HEK293T (cell line): ENCODE measurements at regions not wholly inside any gene's neighbourhood (a gene's known extent, or its start where the extent isn't known, plus 50 kb on each side); places are given as distances from the start of the nearest gene placed in this dataset.
"Not testable (repeated sequence)": the region's sequence is repeated elsewhere in the genome, so short reads cannot be mapped to it uniquely, and the experiment has no call there.

Source experiments
- CTCF ChIA-PET: fragments of 350-600 bp; formaldehyde crosslinking; extraction: SDS; loops from one replicate; lab custom pipeline; 2021; ENCODE audit warnings: antibody characterized with exemption, inconsistent platforms; lab: Yijun Ruan, JAX
- POLR2A ChIA-PET: fragments of 350-600 bp; formaldehyde crosslinking; extraction: SDS; loops from one replicate; lab custom pipeline; 2020; ENCODE audit warnings: antibody characterized with exemption, inconsistent platforms; lab: Yijun Ruan, JAX
- DNase-seq: peaks from one replicate; pipeline ENCODE4 v3.0.0; 2012; ENCODE audit warnings: mixed read lengths; ENCODE audit errors: extremely low spot score
- ARNT ChIP-seq: fragments of 450-650 bp; IDR thresholded peaks from 2 replicates; pipeline ENCODE4 v1.6.1; 2017; ENCODE audit warnings: mild to moderate bottlenecking
- BHLHE40 ChIP-seq: fragments of 450-650 bp; IDR thresholded peaks from 2 replicates; pipeline ENCODE4 v1.6.1; 2016; ENCODE audit warnings: mild to moderate bottlenecking, moderate library complexity, borderline replicate concordance
- CTBP1 ChIP-seq: fragments of 450-650 bp; IDR thresholded peaks from 2 replicates; pipeline ENCODE4 v1.6.1; 2016; ENCODE audit warnings: borderline replicate concordance
- ELF4 ChIP-seq: fragments of 450-650 bp; IDR thresholded peaks from 2 replicates; pipeline ENCODE4 v1.6.1; 2017; ENCODE audit warnings: antibody characterized with exemption
- FOXA1 ChIP-seq: fragments of 450-650 bp; IDR thresholded peaks from 2 replicates; pipeline ENCODE4 v1.6.1; 2016; ENCODE audit warnings: mild to moderate bottlenecking
- FOXK2 ChIP-seq: fragments of 450-650 bp; IDR thresholded peaks from 2 replicates; pipeline ENCODE4 v1.6.1; 2016; ENCODE audit warnings: mild to moderate bottlenecking
- FOXM1 ChIP-seq: fragments of 450-650 bp; IDR thresholded peaks from 2 replicates; pipeline ENCODE4 v1.6.1; 2017; ENCODE audit warnings: mild to moderate bottlenecking, borderline replicate concordance
- HDGF ChIP-seq: fragments of 450-650 bp; IDR thresholded peaks from 2 replicates; pipeline ENCODE4 v1.6.1; 2017; ENCODE audit warnings: antibody characterized with exemption, borderline replicate concordance
- L3MBTL2 ChIP-seq: fragments of 450-650 bp; conservative IDR thresholded peaks from 2 replicates; pipeline ENCODE4 v1.6.1; 2016; ENCODE audit warnings: mild to moderate bottlenecking
- LEF1 ChIP-seq: fragments of 450-650 bp; IDR thresholded peaks from 2 replicates; pipeline ENCODE4 v1.6.1; 2017; ENCODE audit warnings: mild to moderate bottlenecking, borderline replicate concordance
- NFRKB ChIP-seq: fragments of 450-650 bp; IDR thresholded peaks from 2 replicates; pipeline ENCODE4 v1.6.1; 2016; ENCODE audit warnings: mild to moderate bottlenecking, moderate library complexity
- SP1 ChIP-seq: fragments of 450-650 bp; IDR thresholded peaks from 2 replicates; pipeline ENCODE4 v1.6.1; 2017
- SUZ12 ChIP-seq: fragments of 450-650 bp; IDR thresholded peaks from 2 replicates; pipeline ENCODE4 v1.6.1; 2016; ENCODE audit warnings: mild to moderate bottlenecking
- TARDBP ChIP-seq: fragments of 450-650 bp; IDR thresholded peaks from 2 replicates; pipeline ENCODE4 v1.6.1; 2016
- ZNF384 ChIP-seq: fragments of 450-650 bp; IDR thresholded peaks from 2 replicates; pipeline ENCODE4 v1.6.1; 2016
- TF ChIP-seq, protein P1 (sequence below): fragments of 450-650 bp; IDR thresholded peaks from 2 replicates; pipeline ENCODE4 v1.6.1; 2016

DNA sequence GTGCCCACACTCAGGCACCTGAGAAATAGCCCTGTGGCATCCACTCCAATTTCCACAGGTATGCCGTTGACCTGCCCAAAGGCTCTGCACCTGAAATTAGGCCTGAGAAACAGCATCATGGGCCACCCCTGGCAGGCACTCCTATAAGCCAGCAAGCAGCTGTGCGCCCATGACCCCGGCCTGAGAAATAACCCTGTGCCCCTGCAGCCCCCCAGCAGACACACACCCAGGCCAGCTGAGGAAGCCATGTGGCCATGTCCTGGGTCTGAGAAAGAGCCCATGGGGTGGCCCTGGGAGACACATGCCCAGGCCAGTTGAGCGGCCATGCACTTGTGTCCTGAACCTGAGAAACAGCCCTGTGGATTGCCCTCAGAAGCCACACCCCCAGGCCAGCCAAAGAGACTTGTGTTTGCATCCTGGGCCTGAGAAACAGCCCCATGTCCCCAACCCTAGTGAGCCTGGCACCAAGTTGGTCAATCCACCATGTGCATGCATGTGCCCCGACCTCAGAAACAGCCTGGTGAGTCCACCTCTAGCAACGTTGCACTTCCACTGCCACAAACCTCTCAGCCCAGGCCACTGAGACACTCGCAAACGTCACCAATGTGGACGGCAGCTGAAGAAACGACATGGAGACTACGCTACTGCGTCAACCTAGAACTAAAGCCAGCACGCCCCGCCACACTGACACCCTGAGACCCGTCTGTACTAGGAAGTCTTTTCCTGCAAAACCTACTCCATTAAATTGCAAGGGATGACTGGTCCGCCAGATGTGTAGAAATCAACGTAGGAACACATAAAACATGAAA, 411.9 kb downstream of the TMEM121 start:
- POLR2A ChIA-PET, result no interaction called here
- no peak for DNase-seq
- TF ChIP-seq FOXM1, result no peak
- no peak for TF ChIP-seq TARDBP
- TF ChIP-seq SP1, result no peak
- no peak for TF ChIP-seq ELF4
- no peak for TF ChIP-seq L3MBTL2
- TF ChIP-seq NFRKB, result no peak
- TF ChIP-seq CTBP1, result no peak
- TF ChIP-seq LEF1, result no peak
- no peak for TF ChIP-seq FOXA1
- TF ChIP-seq, protein P1, sequence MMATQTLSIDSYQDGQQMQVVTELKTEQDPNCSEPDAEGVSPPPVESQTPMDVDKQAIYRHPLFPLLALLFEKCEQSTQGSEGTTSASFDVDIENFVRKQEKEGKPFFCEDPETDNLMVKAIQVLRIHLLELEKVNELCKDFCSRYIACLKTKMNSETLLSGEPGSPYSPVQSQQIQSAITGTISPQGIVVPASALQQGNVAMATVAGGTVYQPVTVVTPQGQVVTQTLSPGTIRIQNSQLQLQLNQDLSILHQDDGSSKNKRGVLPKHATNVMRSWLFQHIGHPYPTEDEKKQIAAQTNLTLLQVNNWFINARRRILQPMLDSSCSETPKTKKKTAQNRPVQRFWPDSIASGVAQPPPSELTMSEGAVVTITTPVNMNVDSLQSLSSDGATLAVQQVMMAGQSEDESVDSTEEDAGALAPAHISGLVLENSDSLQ, result no peak
- no peak for TF ChIP-seq ARNT
- TF ChIP-seq ZNF384, result no peak
- TF ChIP-seq SUZ12, result no peak
- no peak for TF ChIP-seq FOXK2
- TF ChIP-seq BHLHE40, result no peak
- TF ChIP-seq HDGF, result no peak
- CTCF ChIA-PET, result no interaction called here

DNA sequence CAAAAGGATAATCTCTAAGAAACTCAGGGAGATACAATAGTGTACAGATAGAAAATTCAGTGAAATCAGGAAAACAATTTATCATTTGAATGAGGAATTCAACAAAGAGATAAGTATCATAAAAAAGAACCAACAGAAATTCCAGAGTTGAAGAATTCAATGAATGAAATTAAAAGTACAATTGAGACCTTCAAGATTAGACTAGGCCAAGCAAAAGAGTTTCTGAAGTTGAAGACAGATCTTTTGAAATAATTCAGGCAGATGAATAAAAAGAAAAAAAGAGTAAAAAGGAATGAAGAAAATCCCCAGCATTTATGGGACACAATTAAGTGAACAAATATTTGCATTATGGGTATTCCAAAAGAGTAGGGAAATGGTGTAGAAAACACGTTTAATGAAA, 412.6 kb downstream of the TMEM121 start:
- DNase-seq, result no peak
- CTCF ChIA-PET, result no interaction called here
- POLR2A ChIA-PET, result no interaction called here
- TF ChIP-seq SP1 (no peak), BHLHE40 (no peak), TARDBP (no peak), ZNF384 (no peak), LEF1 (no peak), ELF4 (no peak), FOXA1 (no peak), NFRKB (no peak), L3MBTL2 (no peak), HDGF (no peak), FOXM1 (no peak), FOXK2 (no peak), CTBP1 (no peak), SUZ12 (no peak), ARNT (no peak)
- TF ChIP-seq, protein P1, result no peak

DNA sequence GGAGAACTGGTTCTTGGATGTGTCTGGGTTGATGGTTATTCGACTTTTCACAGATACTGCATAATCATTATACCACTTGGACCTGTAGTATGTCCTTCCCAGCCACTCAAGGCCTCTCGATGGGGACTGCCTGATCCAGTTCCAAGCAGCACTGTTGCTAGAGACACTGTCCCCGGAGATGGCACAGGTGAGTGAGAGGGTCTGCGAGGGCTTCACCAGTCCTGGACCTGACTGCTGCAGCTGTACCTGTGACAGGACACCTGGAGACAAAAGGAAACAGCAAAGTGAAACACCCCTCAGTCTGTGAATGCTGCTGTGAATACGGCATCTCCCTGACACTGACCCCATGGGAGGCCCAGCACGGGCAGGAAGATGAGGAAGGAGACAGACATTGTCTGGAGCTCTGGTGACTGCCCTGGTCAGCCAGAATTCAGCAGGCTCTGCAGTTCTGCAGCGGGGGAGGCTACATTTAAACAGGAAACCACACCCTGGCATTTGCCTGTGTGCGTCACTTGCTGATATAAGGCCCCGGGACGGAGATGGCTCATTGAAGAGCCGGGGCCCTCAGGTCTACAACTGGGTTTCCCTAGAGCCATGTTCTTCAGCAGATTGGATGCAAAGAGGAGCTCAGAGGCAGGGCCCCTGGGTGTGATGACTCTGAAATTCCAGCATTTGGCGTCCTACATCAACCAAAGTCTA, 413.6 kb downstream of the TMEM121 start:
- ChIA-PET POLR2A (no interaction called here), CTCF (no interaction called here)
- TF ChIP-seq LEF1 (no peak), NFRKB (no peak), HDGF (no peak), ARNT (no peak)
- DNase-seq, result no peak

DNA sequence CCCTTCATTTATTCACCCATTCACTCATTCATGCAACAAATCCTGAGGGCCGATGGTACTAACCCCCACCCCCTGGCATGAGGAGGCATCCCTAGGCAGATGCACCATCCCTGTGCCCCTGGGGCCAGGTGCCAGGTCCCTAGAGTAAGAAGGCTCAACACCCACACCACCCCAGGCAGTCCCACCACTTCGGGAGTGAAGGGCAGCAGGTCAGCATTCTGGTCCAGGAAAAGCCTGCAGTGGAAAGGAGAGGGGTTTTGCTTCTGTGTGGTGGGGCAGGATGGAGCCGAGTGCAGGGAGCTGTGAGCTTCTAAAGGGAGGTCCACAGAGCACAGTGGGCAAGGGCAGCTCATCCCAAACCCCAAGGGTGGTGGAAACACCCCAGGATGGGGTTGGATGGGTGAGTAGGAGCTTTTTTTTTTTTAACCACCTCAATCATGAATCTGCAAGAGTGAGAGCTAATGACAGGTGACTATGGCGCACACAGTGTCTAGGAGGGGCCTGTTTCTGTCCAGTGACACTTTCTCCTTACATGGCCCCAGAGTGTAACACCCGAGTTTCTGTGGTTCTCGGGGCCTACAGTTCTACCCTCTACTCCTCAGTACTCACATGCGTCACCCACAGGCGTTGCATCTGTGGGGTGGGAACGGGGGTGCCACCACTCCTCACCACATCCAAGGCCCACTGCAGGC, 414.3 kb downstream of the TMEM121 start:
- DNase-seq, result no peak
- ChIA-PET POLR2A (no interaction called here), CTCF (no interaction called here)
- TF ChIP-seq NFRKB, result no peak
- no peak for TF ChIP-seq FOXM1
- no peak for TF ChIP-seq LEF1
- no peak for TF ChIP-seq L3MBTL2
- no peak for TF ChIP-seq SUZ12
- no peak for TF ChIP-seq ZNF384
- no peak for TF ChIP-seq TARDBP
- no peak for TF ChIP-seq SP1
- TF ChIP-seq ARNT, result no peak
- TF ChIP-seq ELF4, result no peak
- TF ChIP-seq, protein P1, result no peak

DNA sequence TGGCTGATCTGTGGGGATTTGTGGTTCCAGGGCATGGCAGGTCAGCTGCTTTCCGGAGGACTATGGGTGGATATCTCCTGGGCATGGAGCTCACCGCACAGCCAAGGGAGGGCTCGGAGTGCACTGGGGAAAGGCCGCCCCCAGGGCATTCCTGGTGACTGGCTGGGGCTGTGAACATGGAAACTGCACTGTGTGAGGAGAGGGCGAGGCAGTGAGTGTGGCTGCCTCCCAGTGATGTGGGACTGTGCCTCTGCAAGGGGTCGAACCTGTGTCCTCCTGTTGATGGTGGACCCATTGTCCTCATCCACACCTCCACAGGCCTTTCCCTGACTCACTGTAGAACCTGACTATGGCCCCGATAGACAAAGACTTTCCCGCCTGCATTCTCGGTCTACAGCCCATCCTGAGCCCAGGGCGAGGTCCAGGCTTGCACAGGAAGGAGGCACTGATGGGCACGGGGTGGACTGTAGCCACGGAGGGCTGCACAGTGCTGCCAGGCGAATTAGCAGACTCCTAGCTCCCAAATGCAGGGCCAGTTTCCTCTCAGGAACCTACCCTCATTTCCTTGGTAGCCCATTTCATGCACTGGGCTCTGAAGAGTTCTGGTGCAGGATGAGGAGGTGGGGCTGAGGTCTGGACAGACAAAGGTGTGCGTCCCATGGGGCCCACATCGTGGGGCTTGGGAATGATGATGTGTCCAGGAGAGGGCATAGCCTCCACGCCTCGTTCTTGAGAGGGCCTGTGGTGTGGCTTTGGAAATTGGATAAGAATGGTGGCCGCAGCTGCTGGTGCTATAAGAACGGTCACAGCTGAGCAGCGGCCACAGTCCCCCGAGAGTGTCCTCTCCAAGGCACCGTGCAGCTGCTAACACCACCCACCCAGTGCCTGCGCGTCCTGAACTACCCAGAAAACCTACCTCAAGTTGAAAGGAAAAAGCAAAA, 415.1 kb downstream of the TMEM121 start:
- CTCF ChIA-PET, result no interaction called here
- TF ChIP-seq TARDBP (no peak), FOXK2 (no peak), L3MBTL2 (no peak), CTBP1 (no peak), BHLHE40 (no peak), ZNF384 (no peak), LEF1 (no peak), NFRKB (no peak), HDGF (no peak), SP1 (no peak), SUZ12 (no peak), ARNT (no peak), FOXA1 (no peak)
- TF ChIP-seq, protein P1, result no peak
- no peak for DNase-seq
- POLR2A ChIA-PET, result no interaction called here

DNA sequence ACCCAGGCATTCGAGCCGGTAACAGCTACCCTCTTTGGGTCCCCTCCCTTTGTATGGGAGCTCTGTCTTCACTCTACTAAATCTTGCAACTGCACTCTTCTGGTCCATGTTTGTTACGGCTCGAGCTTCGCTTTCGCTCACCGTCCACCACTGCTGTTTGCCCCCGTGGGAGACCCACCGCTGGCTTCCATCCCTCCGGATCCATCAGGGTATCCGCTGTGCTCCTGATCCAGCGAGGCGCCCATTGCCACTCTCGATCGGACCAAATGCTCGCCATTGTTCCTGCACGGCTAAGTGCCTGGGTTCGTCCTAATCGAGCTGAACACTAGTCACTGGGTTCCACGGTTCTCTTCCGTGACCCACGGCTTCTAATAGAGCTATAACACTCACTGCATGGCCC, 416.3 kb downstream of the TMEM121 start:
- CTCF ChIA-PET, POLR2A ChIA-PET, DNase-seq: not testable (repeated sequence)
